ENCODE measurements at regions not wholly inside any gene's neighbourhood (a gene's known extent, or its start where the extent isn't known, plus 50 kb on each side); places are given as distances from the start of the nearest gene placed in this dataset.

DNA sequence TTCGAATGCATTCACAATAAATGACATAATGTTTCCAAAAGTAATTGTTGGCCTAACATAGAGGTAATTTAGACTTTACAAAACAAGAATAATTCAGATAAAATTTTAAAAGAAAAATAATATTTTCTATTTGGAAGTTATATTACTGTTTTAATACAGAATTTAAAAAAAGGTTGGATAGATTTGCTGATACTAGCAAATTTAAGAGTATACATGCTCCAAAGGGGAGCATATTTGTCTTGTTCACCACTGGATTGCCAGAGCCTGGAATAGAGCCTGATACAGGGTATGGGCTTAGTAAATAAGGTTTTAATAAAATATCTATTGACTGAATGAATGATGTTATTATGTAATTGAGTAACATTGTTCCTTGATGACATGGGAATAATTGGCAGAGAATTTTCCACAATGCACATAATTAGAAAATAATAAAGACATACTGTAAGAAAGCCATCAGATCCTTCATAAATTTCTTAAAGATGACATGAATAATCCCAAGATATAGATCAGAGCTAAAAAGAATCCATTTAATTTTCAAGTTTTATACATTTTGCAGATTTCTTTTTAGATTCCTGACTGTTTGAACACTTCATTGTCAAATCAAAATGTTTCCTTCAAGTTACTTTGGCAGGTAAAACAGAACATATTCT lies 305.3 kb downstream of the SLC6A15 start:
- Histone ChIP-seq H3K27me3 (no peaks in the 10 kb centered on the region), H3K36me3 (no peaks in the 10 kb centered on the region), H3K4me1 (no peaks in the 10 kb centered on the region), H3K4me3 (no peak overlapping the region), H3K9me3 (no peaks in the 10 kb centered on the region), H3K27ac (no peak overlapping the region)
- intact Hi-C loops (cut with DNase I) = no loop called here
- TF ChIP-seq CTCF (IDR thresholded peaks at IDR 0.05) = no peak
- DNase-seq (ENCODE audit: low spot score in 2 of 2) = no peak

- H3K9me3 ChIP-seq = no peaks in the 10 kb centered on the region
- no peak for DNase-seq (ENCODE audit: low spot score in 2 of 2)
- H3K4me3 ChIP-seq = no peak overlapping the region
- no peaks in the 10 kb centered on the region for H3K4me1 ChIP-seq
- intact Hi-C loops (cut with DNase I) = no loop called here
- no peaks in the 10 kb centered on the region for H3K27me3 ChIP-seq
- H3K27ac ChIP-seq = no peak overlapping the region
- TF ChIP-seq CTCF (IDR thresholded peaks at IDR 0.05) = no peak
- H3K36me3 ChIP-seq = no peaks in the 10 kb centered on the region
These were observed 306.6 kb downstream of the SLC6A15 start for GRCh38 chr12:84605983-84606382.

GRCh38 chr12:84604551-84604950 lies 308.0 kb downstream of the SLC6A15 start:
- no peaks in the 10 kb centered on the region for H3K4me1 ChIP-seq
- TF ChIP-seq CTCF (IDR thresholded peaks at IDR 0.05) = no peak
- DNase-seq (ENCODE audit: low spot score in 2 of 2) = no peak

GRCh38 chr12:84603484-84604248 lies 308.9 kb downstream of the SLC6A15 start:
- Histone ChIP-seq H3K36me3 (no peaks in the 10 kb centered on the region), H3K9me3 (no peaks in the 10 kb centered on the region), H3K4me1 (no peaks in the 10 kb centered on the region), H3K27me3 (no peaks in the 10 kb centered on the region), H3K27ac (no peak overlapping the region), H3K4me3 (no peak overlapping the region)
- intact Hi-C loops (cut with DNase I) = no loop called here
- DNase-seq (ENCODE audit: low spot score in 2 of 2) = no peak
- no peak for TF ChIP-seq CTCF (IDR thresholded peaks at IDR 0.05)

More at GRCh38 chr12:84604551-84604950, 308.0 kb downstream of the SLC6A15 start:
- no peak overlapping the region for H3K27ac ChIP-seq
- H3K9me3 ChIP-seq = no peaks in the 10 kb centered on the region
- H3K27me3 ChIP-seq = no peaks in the 10 kb centered on the region
- H3K4me3 ChIP-seq = no peak overlapping the region
- intact Hi-C loops (cut with DNase I) = no loop called here
- no peaks in the 10 kb centered on the region for H3K36me3 ChIP-seq

DNA sequence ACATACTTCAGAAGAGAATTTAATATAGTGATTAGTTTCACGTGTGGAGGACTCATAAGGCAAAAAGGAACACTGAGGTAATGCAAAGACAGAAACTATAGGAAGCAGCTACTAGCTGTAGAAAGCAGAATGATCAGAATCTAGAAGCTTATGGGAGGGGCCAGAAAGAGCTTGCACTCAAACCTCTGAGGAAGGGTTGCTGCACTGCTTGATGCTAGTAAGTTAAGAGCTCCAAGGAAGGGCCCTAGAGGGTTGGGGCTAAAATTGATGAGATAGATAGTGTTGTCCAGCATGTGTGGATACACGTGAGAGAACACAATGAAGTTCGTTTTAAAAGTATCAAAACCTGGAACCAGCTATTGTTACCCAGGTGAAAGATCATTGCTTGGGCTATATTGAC lies 311.1 kb downstream of the SLC6A15 start:
- H3K9me3 ChIP-seq = no peaks in the 10 kb centered on the region
- intact Hi-C loops (cut with DNase I) = no loop called here
- no peak for TF ChIP-seq CTCF (IDR thresholded peaks at IDR 0.05)
- no peaks in the 10 kb centered on the region for H3K36me3 ChIP-seq
- H3K4me3 ChIP-seq = no peak overlapping the region
- no peak overlapping the region for H3K27ac ChIP-seq
- no peaks in the 10 kb centered on the region for H3K27me3 ChIP-seq
- H3K4me1 ChIP-seq = no peaks in the 10 kb centered on the region
- no peak for DNase-seq (ENCODE audit: low spot score in 2 of 2)

Data from ascending aorta (tissue), 2 donors.